ENCODE measurements at regions not wholly inside any gene's neighbourhood (a gene's known extent, or its start where the extent isn't known, plus 50 kb on each side); places are given as distances from the start of the nearest gene placed in this dataset.
"Not testable (repeated sequence)": the region's sequence is repeated elsewhere in the genome, so short reads cannot be mapped to it uniquely, and the experiment has no call there.

GRCh38 chr3:36656873-36657272 lies 107.5 kb downstream of the DCLK3 start:
- DNase-seq = no peak

GRCh38 chr3:36653095-36653494 lies 111.3 kb downstream of the DCLK3 start:
- no peak for DNase-seq

GRCh38 chr3:36652104-36652503 lies 112.2 kb downstream of the DCLK3 start:
- no peak for DNase-seq

- DNase-seq = no peak
Observed at GRCh38 chr3:36650271-36650671, 114.1 kb downstream of the DCLK3 start.

- no peak for DNase-seq
Observed at GRCh38 chr3:36649125-36649524, 115.2 kb downstream of the DCLK3 start.

- peak in 1 of 5 experiments; percentile 8 for DNase-seq
Observed at GRCh38 chr3:36648241-36649034, 115.9 kb downstream of the DCLK3 start.

- no peak for DNase-seq
Observed at GRCh38 chr3:36647423-36647853, 116.9 kb downstream of the DCLK3 start.

- DNase-seq = no peak
Observed at GRCh38 chr3:36643192-36643591, 121.2 kb downstream of the DCLK3 start.

- DNase-seq = no peak
Observed at GRCh38 chr3:36635731-36636130, 128.6 kb downstream of the DCLK3 start.

- DNase-seq = not testable (repeated sequence)
Observed at GRCh38 chr3:36633897-36634296, 130.5 kb downstream of the DCLK3 start.

GRCh38 chr3:36633060-36633459 lies 131.3 kb downstream of the DCLK3 start:
- no peak for DNase-seq

GRCh38 chr3:36631549-36631948 lies 132.8 kb downstream of the DCLK3 start:
- no peak for DNase-seq

GRCh38 chr3:36615861-36616260 lies 148.5 kb downstream of the DCLK3 start:
- no peak for DNase-seq

GRCh38 chr3:36606871-36607765 lies 157.2 kb downstream of the DCLK3 start:
- DNase-seq = no peak

- DNase-seq = no peak
Observed at GRCh38 chr3:36603423-36603822, 160.9 kb downstream of the DCLK3 start.

- no peak for DNase-seq
Observed at GRCh38 chr3:36600404-36600803, 163.9 kb downstream of the DCLK3 start.
